ENCODE measurements at regions not wholly inside any gene's neighbourhood (a gene's known extent, or its start where the extent isn't known, plus 50 kb on each side); places are given as distances from the start of the nearest gene placed in this dataset.

DNA sequence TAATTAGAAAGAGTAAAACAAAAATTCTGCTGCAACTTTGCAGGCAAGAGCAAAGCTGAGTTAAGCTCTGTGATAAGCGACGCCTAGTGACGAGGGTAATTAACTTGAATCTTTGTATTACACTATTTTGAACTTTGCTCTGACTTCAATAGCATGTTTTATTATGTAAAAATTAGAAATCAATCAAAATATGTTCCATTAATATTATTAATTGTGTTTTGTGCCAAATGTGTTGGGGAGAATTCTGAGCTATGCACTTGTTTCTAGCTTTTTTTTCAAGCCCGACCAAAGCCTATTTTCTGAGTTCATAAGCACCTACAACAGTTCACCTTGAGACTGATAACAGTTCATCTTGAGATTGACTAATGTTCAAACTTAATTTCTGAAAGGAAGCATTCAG lies 90.1 kb upstream of the PDE3A start:
- DNase-seq = no peak

DNA sequence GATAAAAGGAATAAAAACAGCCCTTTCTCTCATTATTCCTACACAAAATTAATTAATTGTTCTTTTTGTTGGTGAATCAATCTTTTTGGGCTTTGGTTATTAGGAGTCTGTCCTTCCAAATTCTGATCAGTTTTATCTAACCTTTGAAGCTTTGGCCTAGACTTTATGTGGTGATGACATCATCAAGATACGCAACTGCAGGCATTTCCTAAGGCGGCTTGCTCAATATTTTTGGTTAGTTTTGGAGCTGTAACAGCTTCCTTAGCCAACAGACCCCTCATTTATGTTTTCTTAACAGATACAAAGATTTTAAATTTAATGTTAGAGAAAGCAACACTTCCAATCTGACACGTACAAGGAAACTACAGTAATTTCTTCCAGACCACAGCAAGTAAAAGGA lies 87.8 kb upstream of the PDE3A start:
- DNase-seq = no peak

DNA sequence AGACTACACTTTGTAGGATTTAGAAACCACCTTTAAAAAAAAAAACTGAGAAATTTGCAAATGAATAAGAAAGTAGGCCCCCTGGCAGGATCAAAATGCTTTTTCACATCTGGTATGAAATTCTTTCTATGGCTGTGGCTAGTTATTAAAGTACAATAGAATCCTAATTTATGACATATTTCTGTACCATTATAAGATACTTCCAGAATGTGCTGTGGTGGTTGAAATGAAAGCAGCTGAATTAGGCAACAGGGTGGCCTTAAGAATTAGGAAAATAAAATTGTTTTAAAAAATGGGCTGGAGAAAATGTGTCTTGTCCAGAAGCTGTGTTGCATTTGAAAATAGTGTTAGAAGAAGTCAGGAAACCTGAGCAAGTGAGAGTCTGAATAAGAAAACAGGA lies 85.9 kb upstream of the PDE3A start:
- DNase-seq = no peak

DNA sequence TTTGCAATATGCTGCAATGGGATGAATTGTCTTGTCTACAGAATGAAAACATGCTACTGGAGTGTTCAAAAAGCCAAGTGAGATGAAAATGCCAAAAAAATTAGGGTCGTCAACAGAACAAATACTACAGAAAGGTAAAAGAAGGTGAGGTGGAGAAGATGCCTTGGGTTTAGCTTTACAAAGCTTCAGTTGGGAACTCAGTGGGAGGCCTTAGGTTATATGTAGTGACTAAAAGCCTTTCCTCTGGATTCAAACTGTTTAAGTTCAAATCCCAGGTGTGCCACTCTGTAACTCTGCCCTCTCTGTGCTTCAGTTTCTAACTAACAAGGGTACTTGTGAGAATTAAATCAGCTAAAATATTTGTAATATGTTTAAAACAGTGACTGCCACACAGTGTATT lies 84.9 kb upstream of the PDE3A start:
- no peak for DNase-seq

DNA sequence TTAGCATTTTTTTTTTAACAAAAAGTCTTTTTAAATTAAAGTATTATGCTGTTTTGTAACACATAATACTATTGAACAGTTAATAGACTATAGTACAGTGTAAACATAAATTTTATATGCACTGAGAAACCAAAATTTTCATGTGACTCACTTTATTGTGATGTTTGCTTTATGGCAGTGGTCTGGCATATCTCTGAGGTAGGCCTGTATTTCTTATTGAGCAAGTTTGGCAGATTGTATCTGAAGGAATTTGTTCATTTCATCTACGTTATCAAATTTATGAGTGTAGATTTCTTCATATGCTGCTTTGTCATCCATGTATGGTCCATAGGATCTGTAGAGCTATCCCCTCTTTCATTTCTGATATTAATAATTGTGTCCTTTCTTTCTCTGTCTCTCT lies 78.8 kb upstream of the PDE3A start:
- no peak for DNase-seq

DNA sequence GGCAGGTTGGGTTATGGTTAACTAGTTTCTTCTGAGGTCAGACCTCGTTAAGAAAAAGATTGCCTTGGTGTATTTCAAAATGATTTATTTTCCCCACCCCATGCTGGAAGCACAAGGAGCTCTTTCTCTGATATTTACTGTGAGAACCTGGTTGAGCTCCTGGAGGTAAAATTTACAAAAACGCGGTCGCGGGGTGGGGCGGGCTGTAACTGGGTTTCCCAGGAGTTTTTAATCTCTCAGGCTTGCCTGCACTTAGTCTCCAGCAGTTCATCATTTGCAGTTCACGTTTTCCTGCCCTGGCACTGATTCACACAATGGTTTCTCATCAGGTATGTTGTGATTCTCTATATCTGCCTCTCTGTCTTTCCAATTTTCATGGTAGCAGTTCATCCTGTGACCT lies 67.9 kb upstream of the PDE3A start:
- no peak for DNase-seq

DNA sequence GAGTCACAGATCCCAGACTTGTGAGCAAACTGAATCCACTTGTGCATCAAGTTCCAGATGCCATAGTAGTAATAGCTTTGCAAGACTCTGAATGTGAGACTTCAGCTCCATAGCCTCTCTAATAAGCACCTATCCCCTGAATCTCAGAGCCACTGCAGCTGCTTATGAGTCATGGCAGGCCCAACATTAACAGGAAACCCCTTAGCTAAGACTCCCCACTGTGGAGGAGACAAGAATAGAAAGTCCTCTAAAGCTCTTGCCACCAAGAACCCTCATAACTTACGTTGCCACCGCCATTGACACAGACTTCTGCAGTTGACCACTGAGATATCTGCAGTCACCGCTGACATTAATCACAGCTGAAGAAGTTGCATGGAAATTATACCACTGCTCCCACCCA lies 62.9 kb upstream of the PDE3A start:
- no peak for DNase-seq

DNA sequence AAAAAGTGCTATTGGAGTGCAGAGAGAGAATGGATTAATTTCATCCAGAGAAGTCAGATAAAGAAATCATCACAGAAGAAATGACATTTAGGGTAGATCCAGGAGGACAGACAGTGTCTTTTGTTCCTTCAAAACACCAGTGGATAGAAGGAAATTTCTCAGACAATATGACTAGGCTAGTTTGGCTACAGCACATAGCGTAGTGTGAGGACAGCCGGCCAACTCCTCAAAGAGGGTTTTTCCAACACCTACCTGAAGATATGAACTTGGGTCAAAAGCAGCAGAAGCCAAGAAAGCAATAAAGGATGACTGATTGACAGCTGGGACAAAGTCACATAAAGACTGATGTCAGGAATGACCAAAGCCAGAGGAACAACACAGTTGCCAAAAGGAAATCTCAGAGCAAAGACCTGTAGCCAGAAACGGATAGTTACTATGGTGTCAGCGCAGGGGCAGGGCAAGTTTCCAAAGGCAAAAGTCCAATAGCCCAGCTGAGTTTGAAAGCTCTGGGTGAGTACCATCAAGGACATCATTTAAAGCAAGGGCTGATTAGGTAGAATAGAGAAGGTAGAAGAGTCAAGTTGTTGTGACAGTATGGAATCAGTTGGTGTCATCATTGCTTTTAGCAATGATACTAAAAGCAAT lies 58.7 kb upstream of the PDE3A start:
- DNase-seq = no peak

DNA sequence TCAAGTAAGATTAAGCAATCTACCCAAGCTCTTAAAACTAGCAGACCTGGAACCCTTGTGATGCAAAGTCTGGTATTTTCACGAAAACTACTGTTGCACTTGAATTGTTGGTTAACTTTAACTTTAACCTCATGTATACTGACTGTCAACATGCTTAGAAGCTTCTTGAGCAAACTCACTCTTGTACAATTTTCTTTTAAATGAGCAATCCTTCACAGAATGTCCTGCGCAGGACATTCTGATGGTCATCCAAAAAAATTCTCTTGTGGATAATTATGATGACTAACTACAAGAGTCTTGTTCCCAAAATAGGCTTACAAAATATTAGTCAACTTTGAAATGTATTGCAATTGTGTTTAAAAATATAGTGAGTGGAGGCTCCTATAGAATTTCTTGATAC lies 54.0 kb upstream of the PDE3A start:
- DNase-seq = no peak

DNA sequence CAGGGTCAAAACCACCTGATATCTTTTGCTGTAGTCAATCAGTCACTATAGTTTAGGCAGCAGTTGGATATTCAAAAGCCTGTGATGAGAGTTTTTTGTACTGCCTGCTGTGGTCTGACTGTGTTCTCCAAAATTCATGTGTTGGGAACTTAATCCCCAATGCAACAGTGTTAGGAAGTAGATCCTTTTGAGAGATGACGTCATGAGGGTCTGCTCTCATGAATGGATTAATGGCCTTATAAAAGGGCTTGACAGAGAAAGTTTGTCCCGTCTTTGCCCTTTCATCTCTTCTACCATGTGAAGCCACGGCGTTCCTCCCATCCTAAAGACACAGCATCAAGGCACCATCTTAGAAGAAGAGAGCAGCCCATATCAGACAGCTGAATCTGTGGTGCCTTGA lies 50.8 kb upstream of the PDE3A start:
- DNase-seq = no peak
